ENCODE measurements at regions not wholly inside any gene's neighbourhood (a gene's known extent, or its start where the extent isn't known, plus 50 kb on each side); places are given as distances from the start of the nearest gene placed in this dataset.

DNA sequence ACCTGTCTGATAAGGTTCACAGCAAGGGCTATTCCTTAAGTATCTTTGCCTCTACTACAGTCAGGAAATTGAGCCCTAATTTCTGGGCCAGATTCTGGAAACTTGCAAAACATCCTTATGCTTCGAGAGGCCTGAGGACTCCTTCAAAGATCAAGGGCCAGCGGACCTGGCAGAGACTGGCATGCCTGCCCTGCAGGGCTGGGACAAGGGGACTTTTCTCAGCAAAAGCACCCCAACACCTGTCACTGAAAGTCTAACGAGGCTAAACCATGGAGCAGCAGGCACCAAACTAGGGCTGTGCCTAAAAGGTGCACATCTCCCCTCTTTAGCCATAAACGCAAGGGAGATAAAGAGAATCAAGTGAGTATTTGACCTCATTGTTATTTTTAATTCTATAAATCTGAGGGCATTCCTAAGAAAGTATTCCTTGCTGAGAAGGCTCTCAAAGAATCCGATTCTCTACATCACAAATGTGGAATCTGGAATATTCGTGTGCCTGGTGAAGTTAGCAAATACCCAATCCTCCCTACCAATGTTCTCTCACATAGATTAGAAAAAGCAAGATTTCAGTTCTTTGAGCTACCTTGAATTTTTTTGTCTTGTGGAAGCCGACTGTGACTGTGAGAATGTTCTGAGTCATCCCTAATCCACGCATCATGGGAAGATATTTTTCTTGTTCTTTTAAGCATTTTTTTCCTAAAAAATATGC lies 328.2 kb upstream of the NOVA1 start:
- no peak for ATAC-seq
- DNase-seq (ENCODE audit: low spot score): no peak

DNA sequence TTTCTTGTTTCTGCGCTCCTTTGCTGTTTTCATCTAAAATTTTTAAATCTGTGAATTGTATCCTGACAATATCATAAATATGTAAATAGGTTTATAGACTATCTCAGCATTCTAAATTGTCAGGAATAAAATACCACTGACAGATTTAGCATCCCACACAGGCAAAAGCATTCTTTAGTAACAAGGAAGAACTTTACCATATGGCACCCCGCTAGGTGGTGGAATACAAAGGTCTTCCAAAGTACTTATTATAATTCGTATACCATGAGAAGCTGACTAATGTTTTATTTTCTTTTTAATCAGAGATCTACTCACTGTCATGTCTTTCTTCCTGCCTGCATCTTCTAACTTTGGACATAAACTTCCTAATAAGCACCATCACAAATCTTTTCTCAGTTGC lies 328.8 kb upstream of the NOVA1 start:
- DNase-seq (ENCODE audit: low spot score) (no peak), ATAC-seq (no peak)

- no peak for ATAC-seq
- no peak for DNase-seq (ENCODE audit: low spot score)
These were observed 330.2 kb upstream of the NOVA1 start for GRCh38 chr14:26928019-26928418.

- ATAC-seq: no peak
- DNase-seq (ENCODE audit: low spot score): no peak
These were observed 331.5 kb upstream of the NOVA1 start for GRCh38 chr14:26929361-26929760.

DNA sequence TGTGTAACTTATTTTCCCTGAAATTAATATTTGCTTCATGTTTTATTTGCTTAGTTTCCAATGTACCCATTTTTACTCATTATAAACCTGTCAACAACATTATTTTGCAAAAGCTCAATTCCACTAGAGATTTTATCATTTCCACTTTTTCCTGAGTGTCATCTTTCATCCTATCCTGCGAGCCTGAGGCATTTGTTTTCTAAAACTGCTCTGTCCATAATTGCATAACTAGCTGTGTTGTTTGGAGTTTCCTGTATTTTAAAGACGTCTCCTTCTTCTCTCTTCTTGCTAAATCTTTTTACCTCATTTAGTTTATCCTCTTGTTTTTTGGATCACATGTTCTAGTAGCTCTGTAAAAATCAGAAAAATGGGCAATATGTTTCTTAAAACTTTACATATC lies 332.7 kb upstream of the NOVA1 start:
- no peak for DNase-seq (ENCODE audit: low spot score)
- ATAC-seq: no peak

GRCh38 chr14:26932606-26933005 lies 334.8 kb upstream of the NOVA1 start:
- DNase-seq (ENCODE audit: low spot score) (no peak), ATAC-seq (no peak)

- ATAC-seq: no peak
- no peak for DNase-seq (ENCODE audit: low spot score)
These were observed 335.6 kb upstream of the NOVA1 start for GRCh38 chr14:26933431-26933830.

DNA sequence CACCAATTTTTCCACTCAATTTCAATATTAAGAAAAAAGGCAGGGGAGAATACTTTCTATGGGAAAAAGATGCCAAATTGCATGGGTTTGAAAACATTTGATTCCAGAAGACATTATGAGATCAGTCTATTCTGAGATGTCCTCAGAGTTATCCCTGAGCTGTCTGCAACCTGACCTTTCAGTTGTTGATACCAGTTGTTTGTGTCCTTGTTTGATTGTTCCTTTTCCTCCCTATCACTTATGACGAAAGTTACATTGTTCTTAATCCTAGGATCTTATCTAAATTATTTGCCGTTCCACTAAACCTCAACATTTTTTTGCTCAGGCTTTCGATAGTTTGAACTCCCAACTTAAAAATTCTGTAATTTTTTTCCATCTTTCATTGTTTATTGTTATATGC lies 336.3 kb upstream of the NOVA1 start:
- ATAC-seq (peak; percentile 42), DNase-seq (ENCODE audit: low spot score) (no peak)

DNA sequence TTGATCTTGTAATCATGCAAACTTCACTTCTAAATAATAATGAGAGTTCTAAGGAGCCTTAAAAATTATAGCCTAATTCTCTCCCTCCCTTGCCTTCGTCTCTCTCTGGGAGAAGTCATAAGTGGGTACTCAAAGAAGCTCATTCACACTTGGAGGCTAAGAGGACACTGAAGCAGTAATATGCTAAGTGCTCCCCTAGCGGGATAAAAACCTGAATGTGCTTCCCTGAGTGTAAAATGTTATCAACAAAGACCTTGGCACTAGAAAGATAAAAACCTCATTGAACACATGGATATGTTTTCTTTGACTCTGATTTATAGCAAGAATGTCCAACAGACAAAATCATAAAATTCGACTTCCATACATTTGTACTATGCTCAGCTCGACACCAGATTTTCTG lies 337.9 kb upstream of the NOVA1 start:
- no peak for DNase-seq (ENCODE audit: low spot score)
- ATAC-seq: no peak

DNA sequence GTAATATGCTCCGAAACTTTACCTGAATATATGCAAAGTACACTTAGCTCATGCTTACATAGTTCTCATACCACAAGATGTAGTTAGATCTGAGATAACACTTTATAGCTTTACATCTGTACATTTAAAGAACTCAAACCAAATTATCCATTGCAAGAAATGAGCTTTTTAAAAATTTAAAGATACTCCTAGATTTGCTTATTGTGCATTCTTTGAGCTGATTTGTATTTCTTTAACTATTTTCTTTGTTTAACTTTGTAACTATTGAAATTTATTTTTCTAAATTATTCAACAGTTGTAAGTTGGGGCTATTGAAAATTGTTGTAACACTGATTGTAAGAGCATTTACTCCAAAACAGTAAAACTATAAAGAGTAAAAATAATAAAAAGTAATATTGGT lies 340.2 kb upstream of the NOVA1 start:
- ATAC-seq (no peak), DNase-seq (ENCODE audit: low spot score) (no peak)

DNA sequence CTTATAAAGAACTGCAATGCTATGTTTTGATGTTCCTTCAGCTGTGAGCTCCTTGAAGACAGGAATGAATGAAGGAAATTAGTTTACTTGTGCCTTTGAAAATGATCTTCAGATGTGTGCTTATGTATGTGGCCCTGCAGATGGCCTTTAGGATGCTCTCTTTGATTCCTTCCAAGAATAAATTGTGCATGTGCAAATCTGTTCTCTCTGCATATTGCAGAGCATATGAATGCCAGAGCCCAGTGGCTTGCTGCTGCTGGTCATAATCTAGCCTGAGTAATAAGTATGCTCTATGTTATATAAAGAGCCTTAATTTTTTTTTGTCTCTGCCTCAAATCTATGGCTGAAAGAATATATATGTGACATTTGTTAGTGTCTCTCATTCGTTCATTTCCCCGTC lies 341.9 kb upstream of the NOVA1 start:
- no peak for DNase-seq (ENCODE audit: low spot score)
- ATAC-seq: no peak

DNA sequence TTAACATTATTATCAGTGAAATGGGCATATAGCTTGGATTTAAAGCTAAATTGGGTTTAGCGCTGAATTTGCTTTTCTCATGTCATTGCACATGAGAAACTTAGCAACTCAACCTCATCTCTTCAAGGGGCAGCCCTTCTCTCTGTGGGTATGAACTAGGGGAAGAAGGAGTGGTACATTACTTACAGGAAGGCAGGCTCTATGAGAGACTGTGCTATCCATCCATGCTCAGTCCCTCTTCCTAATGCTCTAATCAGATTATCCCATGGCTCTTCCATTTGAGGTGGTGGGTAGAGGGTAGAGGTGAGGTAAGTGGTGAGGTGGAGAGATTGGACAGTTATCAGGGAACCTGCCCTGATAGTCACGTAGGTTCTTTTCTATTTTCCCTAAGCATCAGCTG lies 343.7 kb upstream of the NOVA1 start:
- no peak for ATAC-seq
- DNase-seq (ENCODE audit: low spot score): no peak

GRCh38 chr14:26947265-26947664 lies 349.4 kb upstream of the NOVA1 start:
- DNase-seq (ENCODE audit: low spot score): no peak
- no peak for ATAC-seq

- no peak for ATAC-seq
These were observed 361.6 kb upstream of the NOVA1 start for GRCh38 chr14:26959437-26959836.

DNA sequence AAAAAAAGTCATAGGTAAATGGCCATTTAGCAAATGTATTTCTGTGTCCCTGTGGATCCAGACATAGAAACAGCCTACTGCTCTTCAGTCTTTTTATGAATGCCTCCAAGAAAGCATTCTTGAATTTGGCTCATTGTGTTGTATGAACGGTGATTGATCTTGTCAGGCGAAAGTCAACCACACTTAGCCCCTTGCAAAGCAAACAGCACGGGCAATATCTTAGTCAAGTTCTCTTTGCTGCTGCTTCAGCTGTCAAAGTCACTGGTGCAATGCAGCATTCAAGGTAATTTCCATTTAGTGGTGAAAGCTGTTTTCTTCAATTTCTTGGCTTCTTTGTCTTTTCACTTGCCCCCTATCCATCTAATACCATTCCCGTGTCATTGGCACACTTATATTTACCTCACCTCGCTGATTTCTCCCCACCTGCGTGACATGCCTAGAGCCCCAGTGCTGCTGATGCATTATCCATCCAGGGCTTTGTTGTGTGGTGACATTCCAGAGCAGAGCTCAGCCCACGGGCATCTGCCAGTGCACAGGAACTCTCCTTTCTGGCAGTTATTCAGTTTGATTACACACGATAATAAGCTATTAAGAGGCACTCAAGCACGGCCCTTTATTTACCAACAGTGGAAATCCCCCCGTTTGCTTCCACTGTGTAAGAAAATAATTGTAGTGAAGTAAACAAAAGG lies 362.3 kb upstream of the NOVA1 start:
- DNase-seq (ENCODE audit: low spot score) (no peak), ATAC-seq (no peak)

More at GRCh38 chr14:26959437-26959836, 361.6 kb upstream of the NOVA1 start:
- DNase-seq (ENCODE audit: low spot score): no peak

DNA sequence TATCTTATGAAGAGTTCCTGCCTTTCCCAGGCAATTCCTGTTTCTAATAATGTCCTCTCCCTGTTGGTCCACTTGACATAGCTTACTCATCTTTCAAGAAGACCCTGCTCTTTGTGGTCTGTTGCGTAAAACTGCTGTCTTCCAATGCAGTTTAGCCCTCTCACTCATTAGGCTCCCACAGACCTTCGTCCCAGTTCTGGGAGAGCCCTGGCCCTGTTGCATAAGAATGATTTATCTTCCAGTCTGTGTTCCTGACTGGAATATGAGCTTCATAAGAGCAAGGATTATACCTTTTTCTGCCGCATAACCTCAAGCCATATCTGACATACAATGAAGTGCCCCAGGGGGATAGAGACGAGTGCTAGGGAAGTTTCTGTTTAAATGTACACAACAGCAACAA lies 365.9 kb upstream of the NOVA1 start:
- DNase-seq (ENCODE audit: low spot score) (no peak), ATAC-seq (no peak)

DNA sequence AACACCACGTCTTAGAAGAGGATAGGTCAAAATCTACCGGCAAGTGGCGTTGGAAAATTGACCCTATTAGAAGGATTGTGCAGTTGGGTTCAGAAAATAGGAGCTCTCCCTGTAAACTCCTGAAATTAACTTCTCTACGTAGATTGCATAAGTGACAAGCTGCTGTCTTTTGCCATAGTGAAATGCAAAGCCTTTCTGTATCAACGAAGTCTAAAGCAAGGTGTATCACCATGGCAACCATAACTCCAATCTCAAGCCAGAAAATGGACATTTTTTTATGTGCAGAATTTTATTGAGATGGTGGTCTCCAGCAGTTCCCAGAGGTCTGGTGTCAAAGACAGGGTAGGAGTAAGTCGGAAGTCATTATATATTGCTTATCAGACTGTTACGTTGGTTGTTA lies 367.7 kb upstream of the NOVA1 start:
- DNase-seq (ENCODE audit: low spot score) (no peak), ATAC-seq (no peak)

DNA sequence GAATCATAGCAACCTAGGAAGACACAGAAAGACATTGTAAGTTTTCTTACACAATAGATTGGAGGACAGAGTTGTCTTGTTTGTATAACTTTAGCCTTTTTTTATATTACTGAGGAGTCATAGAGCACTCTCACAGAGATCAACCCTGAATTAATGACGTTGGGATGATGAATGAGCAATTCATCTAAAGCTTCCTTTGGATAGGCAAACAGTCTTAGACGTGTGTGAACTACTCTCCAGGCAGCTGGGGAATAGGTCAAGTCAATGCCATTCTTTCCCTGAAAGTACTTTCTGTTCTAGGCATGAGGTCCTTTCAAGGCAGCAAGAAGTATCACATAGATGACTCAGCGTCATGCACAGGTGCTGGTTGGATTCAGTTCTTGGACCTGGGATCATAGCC lies 369.1 kb upstream of the NOVA1 start:
- DNase-seq (ENCODE audit: low spot score) (no peak), ATAC-seq (no peak)

DNA sequence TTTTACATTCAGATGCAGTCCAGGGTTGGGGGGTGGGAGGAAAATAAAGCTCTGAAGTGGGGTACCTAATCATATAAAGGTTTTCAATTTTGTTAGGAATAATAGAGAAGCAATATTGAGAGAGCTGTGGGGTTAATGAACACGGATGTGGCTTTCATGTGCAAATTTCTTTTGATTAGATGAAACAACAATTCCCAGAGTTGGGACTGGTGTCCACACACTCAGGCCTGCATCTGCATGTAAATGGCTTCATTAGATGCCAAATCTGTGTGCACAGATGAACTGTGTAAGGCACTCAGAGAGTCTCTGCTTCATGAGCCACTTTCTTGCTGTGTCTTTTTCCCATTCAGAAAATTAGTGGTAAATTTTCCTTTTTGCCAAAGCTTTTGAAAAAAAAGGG lies 377.1 kb upstream of the NOVA1 start:
- ATAC-seq: no peak
- DNase-seq (ENCODE audit: low spot score): no peak

- no peak for DNase-seq (ENCODE audit: low spot score)
These were observed 384.2 kb upstream of the NOVA1 start for GRCh38 chr14:26982071-26982470.

GRCh38 chr14:26984311-26985177 lies 386.7 kb upstream of the NOVA1 start:
- DNase-seq (ENCODE audit: low spot score): peak; percentile 50

More at GRCh38 chr14:26982071-26982470, 384.2 kb upstream of the NOVA1 start:
- ATAC-seq: no peak

More at GRCh38 chr14:26984311-26985177, 386.7 kb upstream of the NOVA1 start:
- peak; percentile 91 for ATAC-seq

Data from left lobe of liver (tissue), 2 donors.